ENCODE measurements at regions not wholly inside any gene's neighbourhood (a gene's known extent, or its start where the extent isn't known, plus 50 kb on each side); places are given as distances from the start of the nearest gene placed in this dataset.

GRCh38 chr6:44062771-44063560 lies 64.3 kb downstream of the MRPL14 start:
- no peak for DNase-seq

- DNase-seq: no peak
These were observed 65.0 kb downstream of the MRPL14 start for GRCh38 chr6:44062105-44062770.

DNA sequence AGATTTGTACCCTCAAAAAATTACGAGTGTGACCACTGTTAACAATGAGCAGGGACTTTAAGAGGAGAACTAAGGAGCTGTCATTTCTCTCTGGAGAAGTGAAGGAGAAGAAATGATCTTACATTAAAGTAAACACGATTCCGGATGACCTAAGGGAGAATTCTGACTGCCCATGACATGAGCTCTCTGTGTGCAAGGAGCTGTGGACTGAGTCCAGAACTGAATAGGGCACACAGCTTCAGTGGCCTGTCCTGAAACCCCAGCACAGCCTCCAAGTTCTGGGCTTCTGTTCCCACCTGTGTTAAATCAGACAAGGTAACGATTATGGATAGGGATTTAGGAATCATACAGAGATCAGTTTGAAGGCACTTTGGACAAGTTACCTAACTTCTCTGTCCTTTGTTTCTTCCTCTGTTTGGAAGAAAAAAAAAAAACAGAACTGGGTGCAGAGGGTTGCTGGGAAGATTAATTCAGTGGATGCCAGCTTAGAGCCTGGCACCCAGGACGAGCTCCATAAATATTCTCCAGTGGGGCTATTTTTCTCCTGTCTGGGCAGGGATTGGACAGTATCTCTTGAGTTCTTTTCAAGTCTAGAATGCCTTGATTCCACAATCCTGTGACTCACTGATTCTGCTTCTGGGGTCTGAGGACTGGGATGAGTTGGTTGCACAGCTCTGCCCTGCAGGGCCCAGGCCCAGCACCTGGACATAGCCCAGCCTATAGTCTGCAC lies 65.7 kb downstream of the MRPL14 start:
- peak; percentile 69 for DNase-seq

- no peak for DNase-seq
These were observed 66.5 kb downstream of the MRPL14 start for GRCh38 chr6:44060612-44061374.

DNA sequence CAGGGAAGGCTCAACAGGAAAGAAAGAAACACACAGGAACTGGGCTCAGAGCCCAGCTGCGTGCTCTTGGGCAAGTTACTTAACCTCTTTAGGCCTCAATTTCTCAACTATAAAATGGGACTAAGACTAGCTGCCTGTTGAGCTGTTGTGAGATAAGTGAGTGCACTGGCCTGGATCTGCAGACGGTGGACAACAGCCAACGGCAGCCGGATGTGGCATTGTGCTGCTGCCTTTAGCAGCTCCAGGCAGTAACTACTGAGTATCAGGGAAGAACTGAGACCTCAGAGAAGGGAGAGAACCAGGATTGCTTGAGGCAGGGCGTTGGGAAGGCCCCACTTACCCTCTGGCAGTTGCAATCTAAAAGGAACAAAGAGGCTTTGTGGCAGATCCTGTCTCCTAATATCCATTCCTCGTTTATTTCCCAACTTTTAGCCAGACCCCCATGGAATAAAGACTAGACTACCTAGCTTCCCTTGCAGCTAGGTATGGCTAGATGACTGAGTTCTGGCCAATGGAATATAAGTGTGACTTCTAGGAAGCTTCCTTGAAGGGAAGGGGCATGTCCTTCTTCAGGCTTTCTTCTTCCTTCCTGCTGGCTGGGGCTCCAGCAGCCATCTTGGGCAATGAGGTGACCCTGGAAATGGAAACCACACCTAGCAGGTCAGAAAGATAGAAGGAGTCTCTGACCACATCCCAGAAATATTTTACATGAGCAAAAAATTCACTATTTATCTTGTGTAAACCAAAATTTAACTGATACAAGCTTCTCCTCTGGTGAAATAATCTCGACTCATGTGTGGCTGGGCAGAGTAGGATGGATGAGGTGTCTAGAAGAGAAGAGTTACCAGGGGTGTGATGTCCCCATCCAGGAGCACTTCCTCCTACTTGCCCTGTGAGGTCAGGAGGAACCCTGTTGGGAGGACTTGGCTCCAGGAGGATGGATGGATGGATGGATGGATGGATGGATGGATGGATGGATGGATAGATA lies 67.6 kb downstream of the MRPL14 start:
- DNase-seq: peak; percentile 84

DNA sequence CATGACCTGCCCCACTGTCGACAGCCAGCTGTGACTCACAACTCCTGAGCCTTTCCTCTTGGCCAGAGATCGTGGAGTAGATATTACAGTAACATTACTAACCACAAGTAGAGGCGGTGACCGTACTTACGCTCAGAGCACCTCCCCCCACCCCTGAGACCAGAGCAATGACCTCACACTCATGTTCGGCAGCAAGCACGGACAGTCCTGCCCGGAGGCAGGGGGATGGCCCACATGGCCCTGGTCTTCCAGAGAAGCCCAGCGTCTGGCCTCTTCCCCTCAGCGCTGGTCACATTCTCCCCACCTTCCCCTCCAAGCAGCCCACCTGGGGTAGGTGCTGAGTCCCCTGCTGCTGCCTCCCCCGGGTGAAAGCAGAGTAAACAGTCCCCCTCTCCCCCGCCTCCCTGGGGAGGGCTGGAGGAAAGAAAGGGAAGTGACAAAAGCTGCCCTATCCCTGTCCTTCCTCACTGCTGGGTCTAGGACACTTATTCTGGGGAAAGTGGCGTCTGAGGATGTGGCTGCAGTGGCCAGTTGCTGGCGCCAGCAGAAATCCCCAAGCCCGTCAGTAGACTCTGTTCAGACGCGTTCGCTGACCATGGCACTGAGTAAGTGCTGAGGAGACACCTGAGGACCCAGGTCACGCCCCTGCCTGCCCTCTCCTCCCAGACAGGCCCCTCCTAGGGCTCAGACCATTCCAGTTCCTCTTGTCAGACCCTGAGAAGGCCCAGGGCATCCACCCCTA lies 68.5 kb downstream of the MRPL14 start:
- peak; percentile 99 for DNase-seq

- DNase-seq: no peak
These were observed 69.2 kb downstream of the MRPL14 start for GRCh38 chr6:44057931-44058616.

- no peak for DNase-seq
These were observed 69.9 kb downstream of the MRPL14 start for GRCh38 chr6:44057238-44057930.

DNA sequence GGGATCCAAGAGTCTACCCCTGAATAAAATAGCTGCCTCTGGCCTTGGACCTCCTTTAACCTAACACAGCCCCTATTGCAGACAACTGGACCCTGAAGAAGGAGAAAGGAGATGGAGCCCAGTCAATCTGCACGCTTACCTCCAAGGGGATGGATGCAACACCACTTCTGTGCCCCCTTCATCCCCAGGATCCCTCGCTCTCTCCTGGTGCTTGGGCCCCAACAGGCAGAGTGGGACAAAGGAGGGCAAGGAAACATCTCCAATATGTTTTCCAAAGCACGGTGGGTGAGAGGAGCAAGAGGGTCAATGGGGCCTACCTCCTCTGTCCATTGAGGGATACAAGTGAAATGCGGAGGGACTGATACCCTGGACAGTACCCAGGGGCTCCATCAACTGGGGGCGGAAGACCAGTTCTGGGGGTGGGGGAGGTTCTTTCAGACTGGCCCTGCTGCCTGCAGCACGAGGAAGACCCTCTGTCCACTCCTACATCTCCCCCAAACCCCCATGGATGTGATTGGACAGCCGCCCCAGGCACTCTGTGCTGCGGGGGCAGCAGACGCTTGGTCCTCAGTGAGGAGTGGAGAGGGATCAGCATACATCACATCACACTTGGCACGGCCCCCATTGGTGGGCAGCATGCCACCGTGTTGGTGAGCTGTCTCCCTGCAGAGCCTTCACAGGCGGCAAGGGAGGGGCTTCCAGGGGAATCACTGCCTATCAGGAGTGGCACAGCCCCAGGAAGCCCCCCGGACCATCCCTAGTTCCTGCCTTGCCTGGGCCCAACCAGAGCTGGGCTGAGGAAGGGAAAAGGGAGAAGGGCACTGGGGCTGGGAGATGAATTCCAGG lies 70.6 kb downstream of the MRPL14 start:
- peak; percentile 57 for DNase-seq

- DNase-seq: peak; percentile 96
These were observed 72.3 kb downstream of the MRPL14 start for GRCh38 chr6:44054721-44055559.

DNA sequence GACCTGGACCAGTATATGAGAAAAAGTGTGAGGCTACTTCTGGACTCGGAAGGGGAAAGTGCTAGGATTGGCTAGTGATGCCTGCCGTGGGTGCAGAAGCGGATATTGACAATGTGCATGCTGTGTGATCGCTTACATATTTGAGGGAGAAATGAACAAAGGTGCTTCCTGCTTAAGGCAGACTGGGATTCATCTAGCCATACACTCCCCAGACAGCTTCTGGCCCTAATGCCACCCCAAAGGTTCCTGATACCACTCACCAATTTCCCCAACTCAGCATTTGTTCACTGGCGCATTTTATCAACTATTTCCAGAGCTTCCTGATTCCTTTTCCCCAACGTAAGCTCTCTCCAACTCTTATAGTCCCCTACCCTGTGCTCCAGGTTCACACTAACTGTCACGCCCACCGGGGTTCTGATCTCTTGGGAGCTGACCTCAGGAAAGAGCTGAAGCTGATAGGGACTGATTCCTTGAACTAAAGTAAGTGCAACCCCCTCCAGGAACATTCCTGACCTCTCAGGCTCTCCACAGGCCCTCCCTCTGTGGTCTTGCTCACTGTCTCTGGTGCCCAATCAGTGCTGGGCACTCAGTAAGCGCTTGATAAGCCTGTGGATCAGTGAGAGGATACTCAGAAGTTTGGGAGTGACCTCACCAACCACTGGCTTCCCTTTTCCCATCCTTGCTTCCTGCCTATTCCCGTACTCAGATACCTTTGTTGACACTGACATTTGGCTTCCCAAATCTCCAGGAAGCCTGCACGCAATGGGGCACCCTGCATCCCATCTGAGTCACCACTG lies 73.3 kb downstream of the MRPL14 start:
- peak; percentile 92 for DNase-seq

DNA sequence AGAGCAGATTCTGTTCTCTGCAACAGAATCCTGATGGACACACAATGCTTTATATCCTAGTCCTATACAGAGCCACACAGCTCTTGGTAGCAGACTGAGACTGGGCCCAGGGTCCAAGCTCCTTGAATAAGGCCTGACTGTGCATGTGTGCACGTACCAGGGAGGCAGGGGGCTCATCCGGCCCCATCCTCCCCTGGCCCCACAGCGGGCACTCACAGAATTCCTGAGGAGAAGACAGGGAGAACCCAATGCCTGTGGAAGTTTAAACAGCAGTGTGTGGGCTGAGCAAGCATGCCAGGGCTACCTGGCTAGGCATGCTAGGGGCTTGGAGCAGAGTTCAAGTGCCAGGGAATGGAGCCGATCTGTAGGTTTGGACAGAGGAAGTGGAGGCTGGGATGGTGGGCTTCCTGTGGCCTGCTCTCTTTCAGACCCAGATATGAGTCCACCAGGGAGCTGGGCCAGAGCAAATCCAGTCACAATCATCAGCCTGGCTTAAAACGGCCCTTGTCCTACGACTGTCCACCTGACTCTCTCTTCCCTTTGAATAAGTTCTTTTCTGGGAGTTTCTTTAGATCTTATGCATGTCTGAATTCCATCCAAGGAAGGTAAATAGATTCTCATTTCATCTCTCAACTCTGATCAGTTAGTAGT lies 74.0 kb downstream of the MRPL14 start:
- DNase-seq: no peak

DNA sequence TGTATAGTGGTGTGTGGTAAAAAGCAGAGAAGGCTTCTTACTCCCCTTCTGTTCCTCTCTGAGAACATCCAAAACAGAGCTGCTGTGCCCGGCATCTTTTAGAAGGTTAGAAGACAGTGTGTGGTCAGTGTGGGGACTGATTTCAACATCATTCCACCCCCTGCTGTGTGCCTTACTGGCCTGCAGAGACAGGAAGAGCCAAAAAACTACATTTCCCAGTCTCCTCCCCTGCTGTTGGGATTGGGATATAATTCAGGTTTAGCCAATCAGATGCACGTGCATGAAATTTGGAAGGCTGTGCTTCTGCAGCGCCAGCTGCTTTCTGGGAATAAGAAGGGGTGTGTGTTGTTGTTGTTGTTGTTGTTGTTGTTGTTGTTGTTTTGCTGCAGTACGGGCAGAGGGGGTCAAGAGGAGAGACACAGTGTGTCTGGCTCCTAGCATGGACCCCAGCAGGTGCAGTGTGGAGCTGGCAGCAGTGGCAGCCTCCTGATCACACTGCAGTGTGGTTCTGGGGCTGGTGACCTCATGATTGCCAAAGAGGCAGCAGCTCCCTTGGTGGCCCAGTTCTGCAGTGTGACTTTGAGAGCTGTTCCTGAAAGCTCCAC lies 74.7 kb downstream of the MRPL14 start:
- DNase-seq: peak; percentile 88

DNA sequence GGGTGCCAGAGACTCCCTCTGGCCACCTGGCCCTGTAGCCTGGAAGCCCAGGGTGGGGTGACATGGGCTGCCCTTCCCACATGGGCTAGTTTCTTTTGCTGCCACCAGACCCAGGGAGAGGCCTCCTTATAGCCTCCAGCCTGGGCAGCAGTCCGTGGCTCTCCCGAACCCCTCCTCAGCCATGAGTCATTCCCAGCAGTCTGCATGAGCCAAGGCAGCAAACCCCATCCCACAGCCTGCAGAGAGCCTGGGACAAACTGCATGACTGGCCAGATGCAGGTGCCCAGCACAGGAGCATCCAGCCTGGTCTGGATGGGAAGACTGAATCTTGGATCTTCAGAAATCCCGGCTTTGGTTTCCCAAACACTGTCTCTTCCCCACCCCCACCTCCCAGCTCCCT lies 75.7 kb downstream of the MRPL14 start:
- peak; percentile 91 for DNase-seq

DNA sequence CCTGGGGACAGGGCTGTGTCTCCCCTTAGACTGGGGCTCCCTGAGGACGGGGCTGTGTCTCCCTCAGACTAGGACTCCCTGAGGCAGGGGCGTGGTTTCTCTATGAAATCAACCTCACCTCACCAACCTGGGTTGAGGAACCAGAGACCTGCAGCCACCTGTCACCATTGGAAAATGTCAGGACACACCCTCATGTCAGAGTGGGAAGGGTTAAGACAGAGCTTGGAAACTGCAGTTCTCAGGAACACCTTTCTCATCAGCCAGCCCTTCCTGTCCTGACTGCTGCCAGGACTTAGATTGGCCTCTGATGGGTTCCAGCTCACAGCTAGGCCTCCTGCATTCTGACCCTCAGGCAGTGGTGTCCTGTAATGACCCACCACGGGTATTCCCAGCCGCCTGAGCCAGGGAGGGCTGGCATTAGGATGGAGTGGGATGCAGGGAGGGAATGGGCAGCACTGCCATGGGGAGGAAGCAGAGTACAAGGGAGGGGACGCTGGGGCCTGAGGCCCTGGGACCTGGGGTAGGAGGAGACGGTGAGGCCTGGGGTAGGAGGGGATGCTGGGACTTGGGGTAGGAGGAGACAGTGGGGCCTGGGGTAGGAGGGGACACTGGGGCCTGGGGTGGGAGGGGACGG lies 76.3 kb downstream of the MRPL14 start:
- DNase-seq: no peak
